Subcutaneous abdominal adipose tissue (tissue), 5 donors: ENCODE measurements at regions not wholly inside any gene's neighbourhood (a gene's known extent, or its start where the extent isn't known, plus 50 kb on each side); places are given as distances from the start of the nearest gene placed in this dataset.

Source experiments
- H3K27ac ChIP-seq: one replicate; pipeline ENCODE4 v1.7.0; 2013; ENCODE audit warnings: low read depth, mild to moderate bottlenecking, inconsistent platforms, low read length, moderate library complexity
- H3K27me3 ChIP-seq, 5 donors: one replicate each; pipeline ENCODE4 v1.7.0; 2013; ENCODE audit warnings: low read length in 5 of 5, inconsistent platforms in 1 of 5; ENCODE audit not compliant: control insufficient read depth in 5 of 5, insufficient read depth in 4 of 5
- H3K36me3 ChIP-seq, 5 donors: one replicate each; pipeline ENCODE4 v1.7.0; 2013; ENCODE audit warnings: low read length in 5 of 5; ENCODE audit not compliant: control insufficient read depth in 5 of 5, insufficient read depth in 5 of 5
- H3K4me1 ChIP-seq, 5 donors: one replicate each; pipeline ENCODE4 v1.7.0; 2013; ENCODE audit warnings: low read length in 5 of 5, mild to moderate bottlenecking in 3 of 5, moderate library complexity in 1 of 5; ENCODE audit not compliant: control insufficient read depth in 5 of 5, insufficient read depth in 5 of 5
- H3K4me3 ChIP-seq, 5 donors: one replicate each; pipeline ENCODE4 v1.7.0; 2013; ENCODE audit warnings: low read length in 5 of 5, low read depth in 1 of 5
- H3K9ac ChIP-seq, 5 donors: one replicate each; pipeline ENCODE4 v1.7.0; 2013; ENCODE audit warnings: low read length in 5 of 5, mild to moderate bottlenecking in 4 of 5, moderate library complexity in 3 of 5
- H3K9me3 ChIP-seq, 5 donors: one replicate each; pipeline ENCODE4 v1.7.0; 2013; ENCODE audit warnings: low read length in 5 of 5; ENCODE audit not compliant: control insufficient read depth in 5 of 5
- donor health status: healthy.
- donor health status: healthy.
- donor health status: healthy.
- donor health status: healthy.
- donor health status: healthy.

GRCh38 chr6:120411394-120411793, 922.9 kb downstream of the TBC1D32 start:
- H3K4me1 ChIP-seq = no peaks in the 10 kb centered on the region
- no peaks in the 10 kb centered on the region for H3K9me3 ChIP-seq
- H3K9ac ChIP-seq = no peak overlapping the region
- H3K27ac ChIP-seq = no peak overlapping the region
- no peak overlapping the region for H3K4me3 ChIP-seq
- H3K27me3 ChIP-seq = no peaks in the 10 kb centered on the region
- H3K36me3 ChIP-seq = no peaks in the 10 kb centered on the region

- Histone ChIP-seq H3K27ac (no peak overlapping the region), H3K4me3 (no peak overlapping the region), H3K9ac (no peak overlapping the region), H3K9me3 (no peaks in the 10 kb centered on the region), H3K27me3 (no peaks in the 10 kb centered on the region), H3K4me1 (no peaks in the 10 kb centered on the region), H3K36me3 (no peaks in the 10 kb centered on the region)
These were observed 923.7 kb downstream of the TBC1D32 start for GRCh38 chr6:120410586-120410985.

GRCh38 chr6:120407696-120408095, 926.6 kb downstream of the TBC1D32 start:
- no peak overlapping the region for H3K4me3 ChIP-seq
- peaks cover 0 to 2% (median 0%) of the 10 kb centered on the region in 5 donors for H3K9me3 ChIP-seq
- no peaks in the 10 kb centered on the region for H3K36me3 ChIP-seq
- no peaks in the 10 kb centered on the region for H3K4me1 ChIP-seq
- H3K27ac ChIP-seq = no peak overlapping the region
- no peak overlapping the region for H3K9ac ChIP-seq
- no peaks in the 10 kb centered on the region for H3K27me3 ChIP-seq

- H3K27me3 ChIP-seq = no peaks in the 10 kb centered on the region
- H3K36me3 ChIP-seq = no peaks in the 10 kb centered on the region
- peaks cover 0 to 2% (median 0%) of the 10 kb centered on the region in 5 donors for H3K9me3 ChIP-seq
- no peak overlapping the region for H3K9ac ChIP-seq
- no peak overlapping the region for H3K4me3 ChIP-seq
- H3K4me1 ChIP-seq = no peaks in the 10 kb centered on the region
- no peak overlapping the region for H3K27ac ChIP-seq
These were observed 928.3 kb downstream of the TBC1D32 start for GRCh38 chr6:120405947-120406346.

- H3K4me3 ChIP-seq = no peak overlapping the region
- H3K9me3 ChIP-seq = no peaks in the 10 kb centered on the region
- no peaks in the 10 kb centered on the region for H3K4me1 ChIP-seq
- H3K27ac ChIP-seq = no peak overlapping the region
- H3K27me3 ChIP-seq = no peaks in the 10 kb centered on the region
- no peak overlapping the region for H3K9ac ChIP-seq
- no peaks in the 10 kb centered on the region for H3K36me3 ChIP-seq
These were observed 938.5 kb downstream of the TBC1D32 start for GRCh38 chr6:120395784-120396183.

- no peaks in the 10 kb centered on the region for H3K4me1 ChIP-seq
- H3K27ac ChIP-seq = no peak overlapping the region
- H3K9ac ChIP-seq = no peak overlapping the region
- no peaks in the 10 kb centered on the region for H3K9me3 ChIP-seq
- no peak overlapping the region for H3K4me3 ChIP-seq
- H3K27me3 ChIP-seq = no peaks in the 10 kb centered on the region
- H3K36me3 ChIP-seq = no peaks in the 10 kb centered on the region
These were observed 939.0 kb downstream of the TBC1D32 start for GRCh38 chr6:120395330-120395729.

GRCh38 chr6:120392941-120393340, 941.3 kb downstream of the TBC1D32 start:
- H3K27ac ChIP-seq = no peak overlapping the region
- no peaks in the 10 kb centered on the region for H3K4me1 ChIP-seq
- no peaks in the 10 kb centered on the region for H3K36me3 ChIP-seq
- no peak overlapping the region for H3K4me3 ChIP-seq
- H3K9me3 ChIP-seq = no peaks in the 10 kb centered on the region
- H3K9ac ChIP-seq = no peak overlapping the region
- H3K27me3 ChIP-seq = no peaks in the 10 kb centered on the region

GRCh38 chr6:120384671-120385070, 949.6 kb downstream of the TBC1D32 start:
- Histone ChIP-seq H3K36me3 (no peaks in the 10 kb centered on the region), H3K9me3 (no peaks in the 10 kb centered on the region), H3K4me1 (no peaks in the 10 kb centered on the region), H3K27me3 (no peaks in the 10 kb centered on the region), H3K9ac (no peak overlapping the region), H3K4me3 (no peak overlapping the region), H3K27ac (no peak overlapping the region)

GRCh38 chr6:120383681-120384080, 950.6 kb downstream of the TBC1D32 start:
- Histone ChIP-seq H3K27me3 (no peaks in the 10 kb centered on the region), H3K9ac (no peak overlapping the region), H3K27ac (no peak overlapping the region), H3K4me3 (no peak overlapping the region), H3K9me3 (no peaks in the 10 kb centered on the region), H3K36me3 (no peaks in the 10 kb centered on the region), H3K4me1 (no peaks in the 10 kb centered on the region)

GRCh38 chr6:120378582-120379220, 955.6 kb downstream of the TBC1D32 start:
- Histone ChIP-seq H3K4me3 (no peak overlapping the region), H3K9ac (no peak overlapping the region), H3K27me3 (no peaks in the 10 kb centered on the region), H3K4me1 (no peaks in the 10 kb centered on the region), H3K36me3 (no peaks in the 10 kb centered on the region), H3K9me3 (no peaks in the 10 kb centered on the region), H3K27ac (no peak overlapping the region)

GRCh38 chr6:120373185-120373584, 961.1 kb downstream of the TBC1D32 start:
- Histone ChIP-seq H3K27me3 (no peaks in the 10 kb centered on the region), H3K4me3 (no peak overlapping the region), H3K9ac (no peak overlapping the region), H3K4me1 (no peaks in the 10 kb centered on the region), H3K9me3 (no peaks in the 10 kb centered on the region), H3K27ac (no peak overlapping the region), H3K36me3 (no peaks in the 10 kb centered on the region)
